ENCODE measurements at regions not wholly inside any gene's neighbourhood (a gene's known extent, or its start where the extent isn't known, plus 50 kb on each side); places are given as distances from the start of the nearest gene placed in this dataset.

DNA sequence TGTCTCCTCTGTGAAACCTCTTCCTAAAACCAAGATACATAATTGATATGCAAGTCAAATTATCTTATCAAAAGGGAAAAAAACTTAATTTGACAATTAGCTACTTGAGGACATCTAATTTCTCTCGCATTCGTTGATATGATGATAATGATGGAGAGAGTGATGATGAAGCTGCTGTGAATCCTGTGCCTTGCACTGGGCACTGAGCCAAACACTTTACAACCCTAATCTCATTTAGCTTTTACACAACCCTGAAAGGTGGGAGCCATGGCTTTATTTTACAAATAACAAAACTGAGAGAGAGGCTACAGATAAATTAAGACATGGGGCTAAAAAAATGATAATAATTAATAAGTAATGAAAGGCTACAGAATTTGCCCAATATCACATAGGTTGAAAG is 176.0 kb downstream of the NOC3L start:
- no peaks in the 10 kb centered on the region for H3K4me1 ChIP-seq
- no peaks in the 10 kb centered on the region for H3K36me3 ChIP-seq
- no peak overlapping the region for H3K27ac ChIP-seq
- no peak for ATAC-seq
- H3K4me3 ChIP-seq = no peak overlapping the region
- no peak for DNase-seq
- intact Hi-C loops (cut with DNase I) = no loop called here
- no peaks in the 10 kb centered on the region for H3K9me3 ChIP-seq
- no peak for TF ChIP-seq CTCF (IDR thresholded peaks at IDR 0.05)
- no peaks in the 10 kb centered on the region for H3K27me3 ChIP-seq (ENCODE audit: low read depth)

- Histone ChIP-seq H3K4me3 (no peak overlapping the region), H3K36me3 (no peaks in the 10 kb centered on the region), H3K9me3 (no peaks in the 10 kb centered on the region), H3K27ac (no peak overlapping the region), H3K27me3 (ENCODE audit: low read depth) (no peaks in the 10 kb centered on the region), H3K4me1 (no peaks in the 10 kb centered on the region)
- DNase-seq (no peak), ATAC-seq (no peak)
- no peak for TF ChIP-seq CTCF (IDR thresholded peaks at IDR 0.05)
- intact Hi-C loops (cut with DNase I) = no loop called here
Observed at GRCh38 chr10:94192333-94192732, 170.4 kb downstream of the NOC3L start.

DNA sequence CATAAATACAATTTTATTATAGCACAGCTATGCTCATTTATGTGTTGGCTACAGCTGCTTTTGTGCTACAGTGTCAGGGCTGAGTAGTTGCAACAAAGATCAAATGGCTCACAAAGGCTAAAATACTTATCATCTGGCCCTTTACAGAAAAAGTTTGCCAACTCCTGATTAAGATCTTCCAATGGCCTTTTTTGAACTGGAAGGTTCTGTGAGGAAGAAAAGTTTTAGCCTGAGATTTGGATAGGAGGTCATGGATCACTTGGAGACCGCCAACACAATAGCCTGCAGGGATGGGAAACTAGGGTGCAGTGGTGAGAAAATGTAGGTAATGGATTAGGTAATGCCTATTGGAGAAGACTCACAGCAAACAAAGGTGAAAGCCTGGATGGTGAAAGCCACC is 169.8 kb downstream of the NOC3L start:
- no peaks in the 10 kb centered on the region for H3K9me3 ChIP-seq
- no peak overlapping the region for H3K27ac ChIP-seq
- no peak for TF ChIP-seq CTCF (IDR thresholded peaks at IDR 0.05)
- H3K27me3 ChIP-seq (ENCODE audit: low read depth) = no peaks in the 10 kb centered on the region
- ATAC-seq (no peak), DNase-seq (no peak)
- intact Hi-C loops (cut with DNase I) = no loop called here
- no peaks in the 10 kb centered on the region for H3K4me1 ChIP-seq
- H3K4me3 ChIP-seq = no peak overlapping the region
- H3K36me3 ChIP-seq = no peaks in the 10 kb centered on the region

DNA sequence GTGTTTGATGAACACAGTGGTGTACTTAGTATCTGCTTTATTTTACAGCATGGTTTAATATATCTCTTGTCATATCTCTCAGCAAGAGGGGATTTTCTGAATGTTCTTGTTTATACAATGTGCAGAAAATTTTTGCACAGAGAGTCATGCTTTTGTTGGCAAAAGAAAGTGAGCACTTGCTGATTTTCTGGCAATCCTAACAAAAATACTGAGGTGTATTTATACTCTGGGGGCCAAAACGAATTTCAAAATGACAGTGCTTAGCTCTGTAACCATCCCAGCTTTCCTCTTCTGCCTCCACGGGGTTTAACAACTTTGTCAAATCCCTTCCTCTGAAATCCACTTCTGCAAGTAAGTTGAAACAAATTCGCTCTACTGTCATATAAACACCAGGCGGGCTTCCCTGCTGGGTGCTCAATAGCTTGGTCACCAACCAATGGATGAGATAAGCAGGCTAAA is 169.2 kb downstream of the NOC3L start:
- Histone ChIP-seq H3K4me3 (no peak overlapping the region), H3K27me3 (ENCODE audit: low read depth) (no peaks in the 10 kb centered on the region), H3K36me3 (no peaks in the 10 kb centered on the region), H3K27ac (no peak overlapping the region), H3K4me1 (no peaks in the 10 kb centered on the region), H3K9me3 (no peaks in the 10 kb centered on the region)
- TF ChIP-seq CTCF (IDR thresholded peaks at IDR 0.05) = no peak
- DNase-seq = no peak
- no peak for ATAC-seq
- intact Hi-C loops (cut with DNase I) = no loop called here

GRCh38 chr10:94194256-94194655 is 168.5 kb downstream of the NOC3L start:
- Histone ChIP-seq H3K27ac (no peak overlapping the region), H3K9me3 (no peaks in the 10 kb centered on the region)
- TF ChIP-seq CTCF (IDR thresholded peaks at IDR 0.05) = no peak

DNA sequence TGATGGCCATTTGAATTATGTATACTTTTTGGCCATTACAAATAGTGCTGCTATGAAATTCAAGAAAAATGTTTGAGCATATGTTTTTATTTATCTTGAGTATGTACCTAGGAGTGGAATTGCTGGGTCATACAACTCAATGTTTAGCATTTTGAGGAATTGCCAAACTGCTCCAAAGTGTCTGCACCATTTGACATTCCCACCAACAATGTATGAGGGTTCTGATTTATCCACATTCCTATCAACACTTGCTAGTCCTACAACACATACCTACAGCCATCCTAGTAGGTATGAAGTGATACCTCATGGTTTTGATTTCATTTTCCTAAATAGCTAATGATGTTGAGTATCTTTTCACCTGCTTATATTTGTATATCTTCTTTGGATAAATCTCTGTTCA is 165.5 kb downstream of the NOC3L start:
- TF ChIP-seq CTCF (IDR thresholded peaks at IDR 0.05) = no peak
- no peak for ATAC-seq
- no peak for DNase-seq
- intact Hi-C loops (cut with DNase I) = no loop called here
- Histone ChIP-seq H3K36me3 (no peaks in the 10 kb centered on the region), H3K9me3 (no peaks in the 10 kb centered on the region), H3K27ac (no peak overlapping the region), H3K4me3 (no peak overlapping the region), H3K4me1 (no peaks in the 10 kb centered on the region), H3K27me3 (ENCODE audit: low read depth) (no peaks in the 10 kb centered on the region)

More at GRCh38 chr10:94194256-94194655, 168.5 kb downstream of the NOC3L start:
- intact Hi-C loops (cut with DNase I) = no loop called here
- no peak for DNase-seq
- Histone ChIP-seq H3K36me3 (no peaks in the 10 kb centered on the region), H3K27me3 (ENCODE audit: low read depth) (no peaks in the 10 kb centered on the region), H3K4me3 (no peak overlapping the region), H3K4me1 (no peaks in the 10 kb centered on the region)
- no peak for ATAC-seq

Measured in lower lobe of right lung (tissue), 2 donors.